HEK293 (cell line): ENCODE measurements at regions not wholly inside any gene's neighbourhood (a gene's known extent, or its start where the extent isn't known, plus 50 kb on each side); places are given as distances from the start of the nearest gene placed in this dataset.

ENCODE experiments used
- GLIS2 ChIP-seq: fragments of 450-650 bp; formaldehyde crosslinking; IDR thresholded peaks from 2 replicates; pipeline ENCODE4 v1.5.1; 2016; ENCODE audit warnings: missing biosample characterization, missing genetic modification characterization
- KLF8 ChIP-seq: fragments of 450-650 bp; formaldehyde crosslinking; IDR thresholded peaks from 2 replicates; pipeline ENCODE4 v1.5.1; 2016; ENCODE audit warnings: missing biosample characterization, missing genetic modification characterization
- MYNN ChIP-seq: fragments of 450-650 bp; formaldehyde crosslinking; IDR thresholded peaks from 2 replicates; pipeline ENCODE4 v1.5.1; 2016; ENCODE audit warnings: missing biosample characterization, missing genetic modification characterization, borderline replicate concordance
- MZF1 ChIP-seq: fragments of 450-650 bp; formaldehyde crosslinking; IDR thresholded peaks from 2 replicates; pipeline ENCODE4 v1.5.1; 2017; ENCODE audit warnings: missing biosample characterization, missing genetic modification characterization, borderline replicate concordance
- PBX3 ChIP-seq: sonication (generic); formaldehyde crosslinking; IDR thresholded peaks from 2 replicates; pipeline ENCODE4 v1.8.1; 2022; ENCODE audit warnings: mild to moderate bottlenecking, moderate library complexity, missing genetic modification reagents
- PRDM2 ChIP-seq: fragments of 450-650 bp; formaldehyde crosslinking; IDR thresholded peaks from 2 replicates; pipeline ENCODE4 v1.5.1; 2016; ENCODE audit warnings: missing biosample characterization, missing genetic modification characterization, borderline replicate concordance
- RBAK ChIP-seq: fragments of 450-650 bp; formaldehyde crosslinking; IDR thresholded peaks from 2 replicates; pipeline ENCODE4 v1.5.1; 2016; ENCODE audit warnings: missing biosample characterization, missing genetic modification characterization
- SCRT2 ChIP-seq: fragments of 450-650 bp; formaldehyde crosslinking; IDR thresholded peaks from 2 replicates; pipeline ENCODE4 v1.5.1; 2016; ENCODE audit warnings: missing biosample characterization, missing genetic modification characterization
- SP3 ChIP-seq: fragments of 450-650 bp; formaldehyde crosslinking; IDR thresholded peaks from 2 replicates; pipeline ENCODE4 v1.5.1; 2016; ENCODE audit warnings: missing biosample characterization, missing genetic modification characterization
- WT1 ChIP-seq: fragments of 450-650 bp; formaldehyde crosslinking; IDR thresholded peaks from 2 replicates; pipeline ENCODE4 v1.5.1; 2016; ENCODE audit warnings: missing biosample characterization, missing genetic modification characterization
- YY2 ChIP-seq: fragments of 450-650 bp; formaldehyde crosslinking; IDR thresholded peaks from 2 replicates; pipeline ENCODE4 v1.5.1; 2016; ENCODE audit warnings: missing biosample characterization, missing genetic modification characterization
- ZBTB21 ChIP-seq: fragments of 450-650 bp; formaldehyde crosslinking; IDR thresholded peaks from 2 replicates; pipeline ENCODE4 v1.5.1; 2017; ENCODE audit warnings: missing biosample characterization, missing genetic modification characterization
- ZFP37 ChIP-seq: fragments of 450-650 bp; formaldehyde crosslinking; IDR thresholded peaks from 2 replicates; pipeline ENCODE4 v1.5.1; 2016; ENCODE audit warnings: missing biosample characterization, missing genetic modification characterization
- ZNF2 ChIP-seq: fragments of 450-650 bp; formaldehyde crosslinking; IDR thresholded peaks from 2 replicates; pipeline ENCODE4 v1.5.1; 2016; ENCODE audit warnings: missing biosample characterization, missing genetic modification characterization
- ZNF202 ChIP-seq: fragments of 450-650 bp; formaldehyde crosslinking; IDR thresholded peaks from 2 replicates; pipeline ENCODE4 v1.5.1; 2016; ENCODE audit warnings: missing biosample characterization, missing genetic modification characterization, borderline replicate concordance
- ZNF221 ChIP-seq: fragments of 450-650 bp; formaldehyde crosslinking; IDR thresholded peaks from 2 replicates; pipeline ENCODE4 v1.5.1; 2017; ENCODE audit warnings: missing biosample characterization, missing genetic modification characterization, borderline replicate concordance
- ZNF266 ChIP-seq: fragments of 450-650 bp; formaldehyde crosslinking; IDR thresholded peaks from 2 replicates; pipeline ENCODE4 v1.5.1; 2016; ENCODE audit warnings: missing biosample characterization, missing genetic modification characterization, low read depth
- ZNF513 ChIP-seq: fragments of 450-650 bp; IDR thresholded peaks from 2 replicates; pipeline ENCODE4 v1.5.1; 2018; ENCODE audit warnings: missing biosample characterization, missing genetic modification characterization
- ZNF518A ChIP-seq: fragments of 450-650 bp; formaldehyde crosslinking; conservative IDR thresholded peaks from 2 replicates; pipeline ENCODE4 v1.5.1; 2016; ENCODE audit warnings: low read depth, missing biosample characterization, missing genetic modification characterization
- ZNF555 ChIP-seq: fragments of 450-650 bp; formaldehyde crosslinking; conservative IDR thresholded peaks from 2 replicates; pipeline ENCODE4 v1.5.1; 2017; ENCODE audit warnings: missing biosample characterization, mild to moderate bottlenecking, missing genetic modification characterization, inconsistent platforms
- ZNF658 ChIP-seq: fragments of 450-650 bp; formaldehyde crosslinking; IDR thresholded peaks from 2 replicates; pipeline ENCODE4; 2016; ENCODE audit warnings: missing biosample characterization, missing genetic modification characterization
- ZNF701 ChIP-seq: fragments of 450-650 bp; formaldehyde crosslinking; IDR thresholded peaks from 2 replicates; pipeline ENCODE4 v1.5.1; 2016; ENCODE audit warnings: missing biosample characterization, missing genetic modification characterization
- ZNF785 ChIP-seq: fragments of 450-650 bp; formaldehyde crosslinking; IDR thresholded peaks from 2 replicates; pipeline ENCODE4 v1.5.1; 2016; ENCODE audit warnings: missing biosample characterization, missing genetic modification characterization
- ZNF830 ChIP-seq: fragments of 450-650 bp; IDR thresholded peaks from 2 replicates; pipeline ENCODE4 v1.5.0; 2018; ENCODE audit warnings: missing biosample characterization, missing genetic modification characterization, low read depth, mild to moderate bottlenecking, moderate library complexity
- ZSCAN16 ChIP-seq: fragments of 450-650 bp; formaldehyde crosslinking; IDR thresholded peaks from 2 replicates; pipeline ENCODE4 v1.5.1; 2016; ENCODE audit warnings: missing biosample characterization, missing genetic modification characterization
- ZSCAN18 ChIP-seq: fragments of 450-650 bp; formaldehyde crosslinking; IDR thresholded peaks from 2 replicates; pipeline ENCODE4 v1.5.1; 2016; ENCODE audit warnings: missing biosample characterization, missing genetic modification characterization

- TF ChIP-seq PRDM2 (tag by site-specific recombination) (no peak), ZNF2 (tag by site-specific recombination) (no peak), RBAK (no peak), ZBTB21 (tag by site-specific recombination) (no peak), ZNF518A (tag by site-specific recombination) (no peak), ZFP37 (no peak), ZNF555 (no peak), ZNF221 (no peak), GLIS2 (peak; percentile 81), MYNN (no peak), ZNF830 (tag by site-specific recombination) (no peak), ZNF785 (tag by site-specific recombination) (no peak), PBX3 (CRISPR knock-in tag) (no peak), YY2 (no peak), ZNF266 (tag by site-specific recombination) (no peak), SCRT2 (tag by site-specific recombination) (no peak), ZSCAN16 (tag by site-specific recombination) (no peak), SP3 (tag by site-specific recombination) (no peak), WT1 (tag by site-specific recombination) (no peak), KLF8 (no peak), MZF1 (no peak), ZNF513 (tag by site-specific recombination) (no peak), ZNF658 (no peak), ZSCAN18 (tag by site-specific recombination) (no peak), ZNF701 (tag by site-specific recombination) (no peak), ZNF202 (tag by site-specific recombination) (no peak)
Measured at GRCh38 chr3:48088056-48088748, 72.0 kb upstream of the MAP4 start (continued).
